Liver (tissue), 8 donors: ENCODE measurements at regions not wholly inside any gene's neighbourhood (a gene's known extent, or its start where the extent isn't known, plus 50 kb on each side); places are given as distances from the start of the nearest gene placed in this dataset.

ENCODE experiments used
- DNase-seq: peaks from one replicate; pipeline ENCODE4 v3.0.0-alpha.2; 2017; ENCODE audit warnings: low spot score
- H3K27ac ChIP-seq, 2 donors: one replicate each; pipeline ENCODE4 v1.7.0; 2013; ENCODE audit warnings: inconsistent platforms in 2 of 2, low read length in 2 of 2, control low read depth in 1 of 2, low read depth in 1 of 2, mild to moderate bottlenecking in 1 of 2
- H3K27me3 ChIP-seq, 4 donors: one replicate each; pipeline versions ENCODE4 v1.6.1 to v1.7.0; 2013; ENCODE audit warnings: low read length in 3 of 4, inconsistent platforms in 1 of 4, mild to moderate bottlenecking in 1 of 4, moderate library complexity in 1 of 4; ENCODE audit not compliant: control insufficient read depth in 4 of 4, insufficient read depth in 4 of 4
- H3K36me3 ChIP-seq, 4 donors: one replicate each; pipeline versions ENCODE4 v1.6.1 to v1.7.0; 2013; ENCODE audit warnings: low read length in 3 of 4, mild to moderate bottlenecking in 3 of 4, low read depth in 1 of 4, moderate library complexity in 1 of 4; ENCODE audit not compliant: control insufficient read depth in 4 of 4, insufficient read depth in 3 of 4
- H3K4me1 ChIP-seq, 4 donors: one replicate each; pipeline versions ENCODE4 v1.6.1 to v1.7.0; 2013; ENCODE audit warnings: low read length in 3 of 4, mild to moderate bottlenecking in 3 of 4, moderate library complexity in 1 of 4; ENCODE audit not compliant: control insufficient read depth in 4 of 4, insufficient read depth in 4 of 4
- H3K4me3 ChIP-seq, 3 donors: one replicate each; pipeline versions ENCODE4 v1.6.1 to v1.7.0; 2013; ENCODE audit warnings: low read length in 3 of 3, control low read depth in 1 of 3, low read depth in 1 of 3, mild to moderate bottlenecking in 1 of 3
- H3K9ac ChIP-seq, 2 donors: one replicate each; pipeline ENCODE4 v1.7.0; 2013; ENCODE audit warnings: low read length in 2 of 2, mild to moderate bottlenecking in 2 of 2, moderate library complexity in 2 of 2, control low read depth in 1 of 2, low read depth in 1 of 2
- H3K9me3 ChIP-seq, 4 donors: one replicate each; pipeline versions ENCODE4 v1.6.1 to v1.7.0; 2013; ENCODE audit warnings: low read length in 3 of 4; ENCODE audit not compliant: control insufficient read depth in 4 of 4
- ATF3 ChIP-seq: IDR thresholded peaks from 2 replicates; pipeline ENCODE4 v1.6.1; 2016; ENCODE audit warnings: antibody characterized with exemption
- EGR1 ChIP-seq, 2 donors: IDR thresholded peaks; 2 replicates each; pipeline ENCODE4 v1.6.1; 2016 to 2018; ENCODE audit warnings: antibody characterized with exemption in 2 of 2, low read depth in 2 of 2
- FOXA2 ChIP-seq: IDR thresholded peaks from 2 replicates; pipeline ENCODE4 v1.6.1; 2016; ENCODE audit warnings: antibody characterized with exemption
- GABPA ChIP-seq, 2 donors: IDR thresholded peaks in 1 of 2; conservative IDR thresholded peaks in 1 of 2; 2 replicates each; pipeline ENCODE4 v1.6.1; 2016; ENCODE audit warnings: antibody characterized with exemption in 2 of 2, mild to moderate bottlenecking in 1 of 2, moderate library complexity in 1 of 2
- HNF4A ChIP-seq, 2 donors: conservative IDR thresholded peaks; 2 replicates each; pipeline ENCODE4 v1.6.1; 2016; ENCODE audit warnings: antibody characterized with exemption in 2 of 2, mild to moderate bottlenecking in 2 of 2
- HNF4G ChIP-seq: IDR thresholded peaks from 2 replicates; pipeline ENCODE4 v1.6.1; 2016; ENCODE audit warnings: antibody characterized with exemption
- JUND ChIP-seq, 2 donors: IDR thresholded peaks; 2 replicates each; pipeline ENCODE4 v1.6.1; 2016; ENCODE audit warnings: antibody characterized with exemption in 2 of 2
- NR2F2 ChIP-seq: IDR thresholded peaks from 2 replicates; pipeline ENCODE4 v1.6.1; 2016; ENCODE audit warnings: antibody characterized with exemption
- RAD21 ChIP-seq, 2 donors: IDR thresholded peaks; 2 replicates each; pipeline ENCODE4 v1.6.1; 2016; ENCODE audit warnings: antibody characterized with exemption in 2 of 2, mild to moderate bottlenecking in 2 of 2
- RXRA ChIP-seq, 2 donors: IDR thresholded peaks; 2 replicates each; pipeline ENCODE4 v1.6.1; 2017 to 2018; ENCODE audit warnings: antibody characterized with exemption in 2 of 2, mild to moderate bottlenecking in 1 of 2
- TAF1 ChIP-seq: conservative IDR thresholded peaks from 2 replicates; pipeline ENCODE4 v1.6.1; 2016; ENCODE audit warnings: antibody characterized with exemption, mild to moderate bottlenecking
- YY1 ChIP-seq: IDR thresholded peaks from 2 replicates; pipeline ENCODE4 v1.6.1; 2016; ENCODE audit warnings: antibody characterized with exemption, mild to moderate bottlenecking
- ZBTB33 ChIP-seq: IDR thresholded peaks from 2 replicates; pipeline ENCODE4 v1.6.1; 2016; ENCODE audit warnings: antibody characterized with exemption
- WGBS: extraction: QIAGEN DNeasy Blood & Tissue Kit; methylation state at CpG from one replicate; pipeline ENCODE4 v1.1.7; 2013; 5-methylcytosine and 5-hydroxymethylcytosine counted together
- TF ChIP-seq, protein P1 (sequence below): IDR thresholded peaks from 2 replicates; pipeline ENCODE4 v1.6.1; 2016; ENCODE audit warnings: antibody characterized with exemption
- TF ChIP-seq, protein P2 (sequence below): fragments of 150-350 bp; IDR thresholded peaks from 2 replicates; pipeline ENCODE4 v1.5.1; 2017; ENCODE audit warnings: improper control_type of control experiment, low read depth, low read length; ENCODE audit not compliant: missing input control
- TF ChIP-seq, protein P3 (sequence below): IDR thresholded peaks from 2 replicates; pipeline ENCODE4 v1.6.1; 2016; ENCODE audit warnings: antibody characterized with exemption, mild to moderate bottlenecking
- donor health status: healthy.
- donor health status: healthy.
- donor health status: healthy.
- donor health status: healthy.
- donor health status: healthy.

- peaks cover 0 to 3% (median 0%) of the 10 kb centered on the region in 4 donors for H3K27me3 ChIP-seq
- DNase-seq, result no peak
- no peak overlapping the region for H3K9ac ChIP-seq
- TF ChIP-seq ZBTB33, result no peak
- no peak for TF ChIP-seq RAD21 (IDR thresholded peaks at IDR 0.05)
- no peak for TF ChIP-seq YY1
- TF ChIP-seq, protein P1, sequence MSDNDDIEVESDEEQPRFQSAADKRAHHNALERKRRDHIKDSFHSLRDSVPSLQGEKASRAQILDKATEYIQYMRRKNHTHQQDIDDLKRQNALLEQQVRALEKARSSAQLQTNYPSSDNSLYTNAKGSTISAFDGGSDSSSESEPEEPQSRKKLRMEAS, result no peak
- no peak for TF ChIP-seq HNF4G
- TF ChIP-seq, protein P2, sequence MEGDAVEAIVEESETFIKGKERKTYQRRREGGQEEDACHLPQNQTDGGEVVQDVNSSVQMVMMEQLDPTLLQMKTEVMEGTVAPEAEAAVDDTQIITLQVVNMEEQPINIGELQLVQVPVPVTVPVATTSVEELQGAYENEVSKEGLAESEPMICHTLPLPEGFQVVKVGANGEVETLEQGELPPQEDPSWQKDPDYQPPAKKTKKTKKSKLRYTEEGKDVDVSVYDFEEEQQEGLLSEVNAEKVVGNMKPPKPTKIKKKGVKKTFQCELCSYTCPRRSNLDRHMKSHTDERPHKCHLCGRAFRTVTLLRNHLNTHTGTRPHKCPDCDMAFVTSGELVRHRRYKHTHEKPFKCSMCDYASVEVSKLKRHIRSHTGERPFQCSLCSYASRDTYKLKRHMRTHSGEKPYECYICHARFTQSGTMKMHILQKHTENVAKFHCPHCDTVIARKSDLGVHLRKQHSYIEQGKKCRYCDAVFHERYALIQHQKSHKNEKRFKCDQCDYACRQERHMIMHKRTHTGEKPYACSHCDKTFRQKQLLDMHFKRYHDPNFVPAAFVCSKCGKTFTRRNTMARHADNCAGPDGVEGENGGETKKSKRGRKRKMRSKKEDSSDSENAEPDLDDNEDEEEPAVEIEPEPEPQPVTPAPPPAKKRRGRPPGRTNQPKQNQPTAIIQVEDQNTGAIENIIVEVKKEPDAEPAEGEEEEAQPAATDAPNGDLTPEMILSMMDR, result no peak
- TF ChIP-seq, protein P3, sequence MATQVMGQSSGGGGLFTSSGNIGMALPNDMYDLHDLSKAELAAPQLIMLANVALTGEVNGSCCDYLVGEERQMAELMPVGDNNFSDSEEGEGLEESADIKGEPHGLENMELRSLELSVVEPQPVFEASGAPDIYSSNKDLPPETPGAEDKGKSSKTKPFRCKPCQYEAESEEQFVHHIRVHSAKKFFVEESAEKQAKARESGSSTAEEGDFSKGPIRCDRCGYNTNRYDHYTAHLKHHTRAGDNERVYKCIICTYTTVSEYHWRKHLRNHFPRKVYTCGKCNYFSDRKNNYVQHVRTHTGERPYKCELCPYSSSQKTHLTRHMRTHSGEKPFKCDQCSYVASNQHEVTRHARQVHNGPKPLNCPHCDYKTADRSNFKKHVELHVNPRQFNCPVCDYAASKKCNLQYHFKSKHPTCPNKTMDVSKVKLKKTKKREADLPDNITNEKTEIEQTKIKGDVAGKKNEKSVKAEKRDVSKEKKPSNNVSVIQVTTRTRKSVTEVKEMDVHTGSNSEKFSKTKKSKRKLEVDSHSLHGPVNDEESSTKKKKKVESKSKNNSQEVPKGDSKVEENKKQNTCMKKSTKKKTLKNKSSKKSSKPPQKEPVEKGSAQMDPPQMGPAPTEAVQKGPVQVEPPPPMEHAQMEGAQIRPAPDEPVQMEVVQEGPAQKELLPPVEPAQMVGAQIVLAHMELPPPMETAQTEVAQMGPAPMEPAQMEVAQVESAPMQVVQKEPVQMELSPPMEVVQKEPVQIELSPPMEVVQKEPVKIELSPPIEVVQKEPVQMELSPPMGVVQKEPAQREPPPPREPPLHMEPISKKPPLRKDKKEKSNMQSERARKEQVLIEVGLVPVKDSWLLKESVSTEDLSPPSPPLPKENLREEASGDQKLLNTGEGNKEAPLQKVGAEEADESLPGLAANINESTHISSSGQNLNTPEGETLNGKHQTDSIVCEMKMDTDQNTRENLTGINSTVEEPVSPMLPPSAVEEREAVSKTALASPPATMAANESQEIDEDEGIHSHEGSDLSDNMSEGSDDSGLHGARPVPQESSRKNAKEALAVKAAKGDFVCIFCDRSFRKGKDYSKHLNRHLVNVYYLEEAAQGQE, result no peak
- no peak for TF ChIP-seq TAF1
- TF ChIP-seq JUND (IDR thresholded peaks at IDR 0.05), result no peak
- 50% methylated on average over 10 of the region's 10 CpGs for WGBS
- no peak overlapping the region for H3K27ac ChIP-seq
- H3K9me3 ChIP-seq, result no peaks in the 10 kb centered on the region
- H3K36me3 ChIP-seq, result no peaks in the 10 kb centered on the region
- H3K4me3 ChIP-seq, result no peak overlapping the region
- H3K4me1 ChIP-seq, result no peaks in the 10 kb centered on the region
Observed at GRCh38 chr4:108359986-108360681, 191.4 kb upstream of the LEF1 start.

DNA sequence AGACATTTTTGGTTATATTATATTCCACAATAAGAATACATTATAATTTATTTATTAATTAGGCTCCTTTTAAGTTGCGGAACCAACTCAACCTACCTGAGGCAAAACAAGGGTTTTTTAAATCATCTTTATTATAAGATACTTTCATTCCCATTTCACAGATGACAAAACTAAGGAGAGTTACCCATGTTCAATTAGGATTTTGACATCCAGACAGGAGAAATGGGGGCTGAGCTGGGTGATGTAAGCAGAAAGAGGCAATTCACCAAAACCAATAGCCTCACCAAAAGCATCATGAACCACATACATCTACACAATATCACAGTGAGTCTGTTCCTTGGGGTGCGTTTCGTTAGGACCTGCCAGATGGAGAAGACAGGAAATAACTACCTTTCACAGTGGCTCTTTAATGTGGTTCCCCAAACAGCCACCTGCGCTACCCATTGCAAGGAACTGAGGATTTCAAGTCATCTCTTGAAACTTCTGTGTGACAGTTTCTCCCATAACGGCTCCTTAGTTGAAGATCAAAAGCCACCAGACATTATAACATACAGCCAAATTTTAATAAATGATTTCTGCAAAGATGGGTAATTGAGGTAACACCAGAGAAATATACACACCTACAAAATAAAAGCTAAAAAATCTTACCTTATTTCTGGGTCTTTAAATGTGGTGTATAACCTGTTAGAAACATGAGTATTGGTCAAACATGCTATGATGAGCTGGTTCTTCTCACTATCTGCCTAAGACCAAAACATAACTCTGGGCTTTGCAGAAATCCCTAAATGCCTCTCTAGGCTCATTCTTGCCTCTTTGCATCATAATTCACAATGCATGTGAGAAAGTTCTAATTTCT lies 190.6 kb upstream of the LEF1 start:
- no peak for DNase-seq
- Histone ChIP-seq H3K9me3 (no peaks in the 10 kb centered on the region), H3K27ac (no peak overlapping the region), H3K9ac (no peak overlapping the region), H3K4me3 (no peak overlapping the region), H3K27me3 (peaks cover 0 to under 1% (median 0%) of the 10 kb centered on the region in 4 donors), H3K36me3 (no peaks in the 10 kb centered on the region), H3K4me1 (no peaks in the 10 kb centered on the region)
- WGBS, result 85% methylated on average over 5 of the region's 5 CpGs
- TF ChIP-seq RAD21 (IDR thresholded peaks at IDR 0.05) (no peak), HNF4A (conservative IDR thresholded peaks at IDR 0.05) (no peak), NR2F2 (no peak), JUND (IDR thresholded peaks at IDR 0.05) (no peak), YY1 (no peak), FOXA2 (no peak), RXRA (IDR thresholded peaks at IDR 0.05) (no peak), ATF3 (no peak), GABPA (IDR thresholded peaks at IDR 0.05 in 1 of 2, conservative IDR thresholded peaks at IDR 0.05 in 1 of 2) (no peak), TAF1 (no peak), ZBTB33 (no peak), EGR1 (IDR thresholded peaks at IDR 0.05; ENCODE audit: low read depth in 2 of 2) (no peak)
- TF ChIP-seq, protein P2, result no peak
- TF ChIP-seq, protein P1, result no peak
